Sigmoid colon (tissue), 4 donors: ENCODE measurements at regions not wholly inside any gene's neighbourhood (a gene's known extent, or its start where the extent isn't known, plus 50 kb on each side); places are given as distances from the start of the nearest gene placed in this dataset.

Experiments
- POLR2A ChIP-seq, 2 donors: fragments of 450-650 bp; IDR thresholded peaks; one replicate each; pipeline ENCODE4 v1.6.1; 2016; ENCODE audit warnings: antibody characterized with exemption in 2 of 2, mild to moderate bottlenecking in 2 of 2, moderate library complexity in 2 of 2
- POLR2AphosphoS5 ChIP-seq, 4 donors: sonication (generic); formaldehyde crosslinking; IDR thresholded peaks; one replicate each; pipeline ENCODE4 v1.6.1; 2017; ENCODE audit warnings: antibody characterized with exemption in 4 of 4
- TF ChIP-seq, protein P1 (sequence below), 4 experiments: fragments of 450-650 bp in 3 of 4; fragments of 200-600 bp in 1 of 4; IDR thresholded peaks; one replicate each; pipeline ENCODE4 v1.5.1; 2016 to 2019; ENCODE audit warnings: antibody characterized with exemption in 4 of 4, mild to moderate bottlenecking in 3 of 4, moderate library complexity in 2 of 4

DNA sequence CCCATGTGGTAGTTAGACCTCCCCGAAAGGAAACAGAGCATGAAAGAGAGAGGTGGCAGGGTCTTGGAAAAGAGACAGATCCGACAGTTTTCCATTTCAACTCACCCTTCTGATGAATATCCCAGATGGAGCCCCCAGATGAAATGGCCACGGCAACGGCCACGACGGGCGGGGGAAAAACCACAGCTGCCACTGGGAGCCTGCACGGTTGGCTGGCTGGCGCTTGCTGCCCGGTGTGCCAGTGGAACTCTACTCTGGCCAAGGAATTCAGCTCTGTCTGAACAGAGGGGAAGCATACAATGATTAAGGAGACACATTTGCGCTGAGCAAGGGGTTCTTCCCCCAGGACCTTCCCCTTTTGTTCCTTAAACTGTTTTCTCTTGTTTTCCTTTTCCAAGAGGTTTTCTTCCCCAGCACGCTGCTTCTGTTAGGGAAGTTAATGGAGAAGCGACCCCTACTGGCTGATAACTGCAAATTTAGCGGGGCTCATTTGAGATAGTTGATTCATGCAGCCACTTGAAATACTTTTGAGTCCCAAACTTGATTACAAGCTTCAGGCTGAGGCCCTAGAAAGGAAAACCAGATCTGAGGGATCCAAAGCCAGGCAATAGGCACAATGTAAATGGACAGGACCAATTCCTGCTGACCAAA is 1122.5 kb downstream of the NCAM2 start:
- TF ChIP-seq, protein P1, sequence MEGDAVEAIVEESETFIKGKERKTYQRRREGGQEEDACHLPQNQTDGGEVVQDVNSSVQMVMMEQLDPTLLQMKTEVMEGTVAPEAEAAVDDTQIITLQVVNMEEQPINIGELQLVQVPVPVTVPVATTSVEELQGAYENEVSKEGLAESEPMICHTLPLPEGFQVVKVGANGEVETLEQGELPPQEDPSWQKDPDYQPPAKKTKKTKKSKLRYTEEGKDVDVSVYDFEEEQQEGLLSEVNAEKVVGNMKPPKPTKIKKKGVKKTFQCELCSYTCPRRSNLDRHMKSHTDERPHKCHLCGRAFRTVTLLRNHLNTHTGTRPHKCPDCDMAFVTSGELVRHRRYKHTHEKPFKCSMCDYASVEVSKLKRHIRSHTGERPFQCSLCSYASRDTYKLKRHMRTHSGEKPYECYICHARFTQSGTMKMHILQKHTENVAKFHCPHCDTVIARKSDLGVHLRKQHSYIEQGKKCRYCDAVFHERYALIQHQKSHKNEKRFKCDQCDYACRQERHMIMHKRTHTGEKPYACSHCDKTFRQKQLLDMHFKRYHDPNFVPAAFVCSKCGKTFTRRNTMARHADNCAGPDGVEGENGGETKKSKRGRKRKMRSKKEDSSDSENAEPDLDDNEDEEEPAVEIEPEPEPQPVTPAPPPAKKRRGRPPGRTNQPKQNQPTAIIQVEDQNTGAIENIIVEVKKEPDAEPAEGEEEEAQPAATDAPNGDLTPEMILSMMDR (IDR thresholded peaks at IDR 0.05) = no peak
- TF ChIP-seq POLR2A (IDR thresholded peaks at IDR 0.05) = no peak
- TF ChIP-seq POLR2AphosphoS5 (IDR thresholded peaks at IDR 0.05) = no peak
